ENCODE measurements at regions not wholly inside any gene's neighbourhood (a gene's known extent, or its start where the extent isn't known, plus 50 kb on each side); places are given as distances from the start of the nearest gene placed in this dataset.

DNA sequence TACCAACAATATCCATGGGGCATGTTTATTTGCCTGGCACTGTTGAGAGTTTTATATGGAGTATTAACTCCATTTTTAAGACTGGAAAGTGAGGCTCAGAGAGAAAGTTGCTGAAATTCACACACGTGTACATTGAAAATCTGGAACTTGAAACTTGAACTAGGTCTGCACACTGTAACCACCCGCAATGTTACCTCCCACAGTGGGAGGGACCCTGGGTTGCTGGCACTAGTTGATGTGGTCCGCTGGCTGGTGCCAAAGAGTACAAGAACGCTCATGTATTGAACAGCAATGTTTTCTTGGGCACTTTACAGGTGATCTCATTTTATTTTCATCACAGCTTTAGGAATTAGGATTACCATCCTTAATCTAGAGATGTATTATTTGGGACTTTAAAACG, 253.2 kb downstream of the INHBA start:
- DNase-seq (ENCODE audit: low read depth) = no peak
- no peak for TF ChIP-seq CTCF (IDR thresholded peaks at IDR 0.05; ENCODE audit: insufficient read depth, low read depth, low read length, missing control alignments)
- H3K4me3 ChIP-seq (ENCODE audit: low read length) = no peak overlapping the region

DNA sequence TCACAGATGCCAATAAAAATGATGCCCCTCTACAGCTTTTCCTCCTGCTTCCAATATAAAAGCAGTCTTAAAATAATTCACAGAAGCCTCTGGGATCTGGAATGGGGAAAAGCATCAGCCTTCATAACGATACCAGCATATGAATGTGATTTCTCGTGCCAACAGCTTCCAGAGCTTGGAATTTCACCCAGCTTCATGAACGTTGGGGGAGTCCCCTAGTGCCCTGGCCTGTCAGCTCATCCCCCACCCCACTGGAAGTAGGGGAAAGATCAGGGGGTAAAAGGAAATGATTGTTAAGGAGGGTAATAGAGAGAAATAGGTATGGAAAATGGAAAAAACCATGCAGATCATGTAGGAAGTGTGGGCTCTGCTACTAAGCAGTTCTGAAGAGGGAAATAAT, 253.6 kb downstream of the INHBA start:
- DNase-seq (ENCODE audit: low read depth) = no peak
- no peak overlapping the region for H3K4me3 ChIP-seq (ENCODE audit: low read length)
- no peak for TF ChIP-seq CTCF (IDR thresholded peaks at IDR 0.05; ENCODE audit: insufficient read depth, low read depth, low read length, missing control alignments)

DNA sequence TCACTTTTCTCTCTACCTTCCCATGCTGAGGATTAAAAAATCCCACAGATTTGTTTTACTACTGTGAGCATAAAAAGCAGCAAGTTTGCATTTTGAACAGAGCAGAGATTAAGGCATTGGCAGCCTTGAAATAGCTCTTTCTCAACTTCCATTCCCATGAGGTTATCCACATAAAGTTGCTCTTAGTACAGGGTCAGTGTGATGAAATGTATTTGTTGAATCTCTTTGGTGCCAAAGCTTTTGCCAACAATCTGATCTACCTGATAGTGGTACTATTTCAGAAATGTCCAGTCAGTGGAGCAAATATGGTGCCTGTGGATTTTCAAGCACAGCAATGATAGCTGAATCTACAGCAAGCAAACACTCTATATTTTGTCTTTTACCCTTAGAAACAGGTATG, 254.8 kb downstream of the INHBA start:
- no peak for TF ChIP-seq CTCF (IDR thresholded peaks at IDR 0.05; ENCODE audit: insufficient read depth, low read depth, low read length, missing control alignments)
- H3K4me3 ChIP-seq (ENCODE audit: low read length) = no peak overlapping the region
- DNase-seq (ENCODE audit: low read depth) = no peak

- TF ChIP-seq CTCF (IDR thresholded peaks at IDR 0.05; ENCODE audit: insufficient read depth, low read depth, low read length, missing control alignments) = no peak
- no peak for DNase-seq (ENCODE audit: low read depth)
- H3K4me3 ChIP-seq (ENCODE audit: low read length) = no peak overlapping the region
Observed at GRCh38 chr7:41447450-41448042, 255.3 kb downstream of the INHBA start.

GRCh38 chr7:41446606-41447449, 256.1 kb downstream of the INHBA start:
- no peak for DNase-seq (ENCODE audit: low read depth)
- TF ChIP-seq CTCF (IDR thresholded peaks at IDR 0.05; ENCODE audit: insufficient read depth, low read depth, low read length, missing control alignments) = no peak
- H3K4me3 ChIP-seq (ENCODE audit: low read length) = no peak overlapping the region

DNA sequence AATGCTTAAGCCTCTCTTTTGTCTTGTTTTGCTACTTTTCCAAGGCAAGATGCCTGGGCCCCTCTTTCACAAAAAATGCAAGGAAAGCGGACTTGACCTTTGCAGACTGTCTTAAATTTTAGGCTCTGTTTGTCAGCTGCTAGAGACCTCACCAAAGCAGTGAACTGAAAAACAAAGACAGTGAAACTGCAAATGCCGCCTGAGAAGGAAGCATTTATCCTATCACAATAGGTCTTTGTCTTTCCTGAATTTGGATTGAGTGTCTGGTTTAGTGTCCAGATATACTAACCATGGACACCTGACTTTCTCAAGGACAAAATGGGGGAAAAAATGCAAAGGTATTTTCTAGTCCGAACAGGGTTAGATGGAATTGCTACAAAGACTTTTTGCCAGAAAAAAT, 256.9 kb downstream of the INHBA start:
- DNase-seq (ENCODE audit: low read depth) = no peak
- no peak overlapping the region for H3K4me3 ChIP-seq (ENCODE audit: low read length)
- no peak for TF ChIP-seq CTCF (IDR thresholded peaks at IDR 0.05; ENCODE audit: insufficient read depth, low read depth, low read length, missing control alignments)
